Kidney tubule cell (primary cell): ENCODE measurements at regions not wholly inside any gene's neighbourhood (a gene's known extent, or its start where the extent isn't known, plus 50 kb on each side); places are given as distances from the start of the nearest gene placed in this dataset.
A peak's percentile ranks its signal among the peaks of the same experiment; 100 is the strongest.

Experiments
- DNase-seq: peaks from one replicate; pipeline ENCODE4 v3.0.0-alpha.2; 2018; ENCODE audit warnings: low spot score

DNA sequence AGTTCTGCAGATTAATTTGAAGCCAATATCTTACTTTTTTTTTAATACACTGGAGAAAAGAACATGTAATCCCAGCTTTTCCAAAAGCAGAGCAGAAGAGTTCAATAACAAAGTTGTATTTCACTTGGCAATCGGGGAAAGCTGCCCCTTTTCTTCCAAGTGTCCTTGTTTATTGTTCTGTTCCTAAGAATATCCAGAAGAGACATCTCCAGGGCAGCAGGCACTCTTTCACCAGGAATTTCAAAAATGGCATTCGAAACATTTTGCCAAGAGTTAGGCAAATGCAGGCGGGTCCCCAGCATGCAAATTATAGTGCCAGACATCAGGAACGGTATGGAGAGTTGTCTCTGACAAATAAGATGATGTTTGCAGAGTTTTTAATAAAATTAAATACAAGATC lies 494.5 kb downstream of the BCOR start:
- DNase-seq: no peak

DNA sequence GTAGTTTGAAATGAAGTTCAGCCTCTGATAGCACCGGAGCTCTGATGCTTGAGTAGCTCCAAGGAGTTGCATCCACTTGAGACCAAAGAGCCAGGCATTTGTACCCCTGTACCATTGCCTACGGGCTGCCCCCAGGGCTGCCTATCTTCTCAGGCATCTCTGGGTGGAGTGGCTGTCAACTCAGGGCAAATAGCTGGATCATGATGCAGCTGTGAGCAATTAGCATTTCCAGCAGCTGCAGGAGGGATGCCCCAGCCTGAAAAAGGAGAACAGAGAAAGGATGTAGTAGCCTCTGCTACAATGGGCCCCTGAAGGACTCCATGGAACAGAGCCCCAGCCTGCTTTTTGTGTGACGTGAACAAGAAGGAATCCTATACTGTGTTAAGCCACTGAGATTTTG lies 492.6 kb downstream of the BCOR start:
- no peak for DNase-seq

DNA sequence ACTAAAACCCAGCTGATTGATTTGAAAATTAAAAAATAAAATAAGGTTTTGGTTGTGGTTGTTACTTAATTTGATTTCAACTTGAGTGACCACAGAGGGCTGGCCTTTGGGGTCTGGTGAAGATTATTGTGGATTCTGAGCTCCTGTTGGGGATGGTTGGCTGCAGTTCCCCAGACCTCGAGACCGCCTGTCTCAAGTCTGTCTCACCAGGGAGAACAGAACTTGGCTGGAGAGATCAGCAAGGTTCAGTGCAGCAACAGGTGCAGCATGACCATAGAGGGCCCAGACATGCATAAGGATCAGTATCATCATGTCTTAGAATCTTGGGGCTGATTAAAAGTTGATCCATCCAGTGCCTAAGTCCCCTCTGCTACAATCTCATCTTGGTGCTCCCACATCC lies 491.9 kb downstream of the BCOR start:
- DNase-seq: no peak

DNA sequence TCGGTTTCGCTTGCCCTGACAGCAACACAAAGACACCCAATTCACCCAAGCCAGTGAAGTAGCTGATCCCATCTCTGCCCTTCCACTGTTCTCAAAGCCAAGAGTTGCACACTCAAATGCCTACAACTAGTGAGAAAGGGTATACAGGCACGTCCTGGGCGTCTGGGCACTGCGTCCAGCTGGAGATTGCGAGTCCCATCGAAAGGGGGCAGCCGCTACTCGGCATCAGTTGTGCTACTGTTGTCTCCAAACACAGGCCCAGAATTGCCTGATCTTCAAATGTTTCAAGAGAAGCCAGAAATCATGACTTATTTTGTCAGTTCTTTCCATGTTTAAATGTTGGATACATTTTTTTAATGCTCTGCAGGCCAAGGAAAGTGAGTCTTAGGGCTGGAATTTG lies 487.8 kb downstream of the BCOR start:
- DNase-seq: no peak

DNA sequence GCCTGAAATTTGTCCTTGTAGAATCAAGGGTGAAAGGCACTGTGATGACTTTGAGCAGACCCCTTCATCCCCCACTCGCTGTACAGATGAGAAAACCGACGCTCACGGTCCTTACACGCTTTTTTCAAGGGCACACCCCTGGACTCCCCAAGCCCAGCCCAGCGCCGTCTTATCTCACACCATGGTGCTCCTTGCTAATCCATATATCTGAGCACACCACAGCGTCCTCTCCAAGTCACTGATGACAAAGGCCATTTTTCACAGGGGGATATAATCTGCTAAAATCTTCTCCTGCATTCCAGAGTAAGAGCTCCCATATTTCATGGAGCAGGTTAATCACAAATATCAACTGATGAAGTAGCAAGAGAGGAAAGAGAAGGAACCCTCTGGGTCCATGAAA lies 486.3 kb downstream of the BCOR start:
- DNase-seq: no peak

- DNase-seq: peak; percentile 83
Observed at GRCh38 chrX:39613482-39613995, 484.2 kb downstream of the BCOR start.

DNA sequence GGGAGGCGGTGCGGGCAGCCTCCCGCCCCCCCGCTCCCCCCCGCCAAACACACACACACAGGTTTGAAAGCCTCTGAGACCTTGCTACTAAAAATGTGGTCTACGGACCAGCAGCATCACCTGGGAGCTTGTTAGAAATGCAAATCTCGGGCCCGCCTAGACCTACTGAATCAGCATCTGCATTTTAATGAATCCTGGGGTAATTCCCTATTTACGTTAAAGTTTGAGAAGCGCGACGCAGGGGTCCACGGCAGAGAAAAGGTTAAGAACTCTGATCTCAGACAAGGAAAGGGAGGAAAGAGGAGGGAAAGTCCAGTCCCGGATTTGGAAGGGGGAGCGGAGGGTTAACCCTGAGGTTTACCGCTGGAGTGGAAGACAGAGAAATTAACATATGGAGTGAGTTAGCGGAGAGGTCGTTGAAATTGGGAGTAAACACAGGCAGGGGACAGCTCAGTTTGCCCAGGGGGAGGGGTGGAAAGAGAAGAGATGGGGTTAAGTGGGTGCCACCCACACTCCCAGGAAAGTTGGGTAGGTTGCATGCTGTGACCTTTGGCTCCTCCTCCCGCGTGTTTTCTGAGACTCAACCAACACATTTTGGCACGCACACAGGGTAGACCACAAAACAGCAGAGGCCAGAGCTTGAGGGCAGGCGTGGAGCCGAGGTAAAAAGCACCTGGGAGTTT lies 483.6 kb downstream of the BCOR start:
- DNase-seq: peak; percentile 35

DNA sequence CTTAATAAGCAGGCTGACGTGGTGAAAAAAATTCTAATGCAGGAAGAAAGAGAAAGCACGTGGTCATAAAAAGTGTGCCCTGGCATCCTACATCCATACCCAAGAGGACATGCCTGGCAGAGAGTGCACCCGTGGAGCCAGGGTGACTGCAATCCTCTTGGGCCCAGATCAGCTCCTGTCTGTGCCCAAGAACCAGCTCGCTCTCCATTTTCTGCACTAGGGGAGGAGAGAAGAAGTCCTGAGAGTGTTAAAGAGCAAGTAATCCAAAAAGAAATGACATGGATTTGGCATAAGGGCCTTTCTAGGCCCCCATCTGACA lies 483.1 kb downstream of the BCOR start:
- no peak for DNase-seq

DNA sequence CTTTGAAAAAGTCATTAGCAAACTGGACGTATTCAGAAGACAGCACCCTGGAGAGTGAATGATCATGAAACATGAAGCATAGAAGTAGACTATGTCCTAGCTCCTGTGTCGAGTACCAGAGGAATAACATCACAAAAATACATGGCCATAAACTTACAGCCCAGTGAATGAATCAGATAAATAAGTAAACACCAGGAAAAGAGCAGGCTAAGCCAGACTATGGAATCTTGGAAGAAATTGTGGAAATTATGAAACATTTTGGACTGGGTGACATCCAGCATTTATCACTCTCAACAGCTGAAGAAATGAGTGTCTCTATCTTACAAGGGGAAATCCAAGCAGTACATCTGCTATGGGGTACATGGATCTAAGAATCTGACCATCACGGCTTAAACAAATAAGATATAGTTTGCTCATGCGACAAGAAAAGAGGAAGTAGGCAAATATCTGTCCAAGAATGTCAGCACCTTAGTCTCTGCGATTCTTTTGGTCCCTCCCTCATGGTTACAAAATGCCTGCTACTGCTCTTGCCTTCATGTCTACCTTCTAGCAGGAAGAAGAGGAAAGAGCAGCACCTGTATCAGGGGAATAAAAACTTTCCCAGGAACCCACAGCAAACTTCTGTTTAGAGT lies 481.5 kb downstream of the BCOR start:
- no peak for DNase-seq

DNA sequence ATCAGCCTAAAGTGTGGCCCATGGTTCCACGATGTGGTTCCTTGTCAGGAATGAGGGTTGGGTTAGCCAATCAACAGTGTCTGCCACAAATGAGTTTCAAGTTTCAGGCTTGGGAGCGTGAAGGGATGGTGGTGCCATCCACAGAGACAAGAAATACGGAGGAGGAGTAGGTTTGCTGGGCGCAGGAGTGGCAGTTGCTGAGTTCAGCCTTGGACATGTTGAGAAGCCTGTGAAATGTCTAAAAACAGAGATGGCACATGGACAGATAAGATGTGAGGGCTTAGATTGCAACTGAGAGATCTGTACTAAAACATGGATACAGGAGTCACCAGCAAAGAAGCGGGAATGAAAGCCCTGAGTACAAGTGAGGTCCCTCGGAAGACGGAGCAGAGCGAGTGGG lies 481.0 kb downstream of the BCOR start:
- DNase-seq: no peak

GRCh38 chrX:39618178-39618577 lies 479.6 kb downstream of the BCOR start:
- DNase-seq: no peak

DNA sequence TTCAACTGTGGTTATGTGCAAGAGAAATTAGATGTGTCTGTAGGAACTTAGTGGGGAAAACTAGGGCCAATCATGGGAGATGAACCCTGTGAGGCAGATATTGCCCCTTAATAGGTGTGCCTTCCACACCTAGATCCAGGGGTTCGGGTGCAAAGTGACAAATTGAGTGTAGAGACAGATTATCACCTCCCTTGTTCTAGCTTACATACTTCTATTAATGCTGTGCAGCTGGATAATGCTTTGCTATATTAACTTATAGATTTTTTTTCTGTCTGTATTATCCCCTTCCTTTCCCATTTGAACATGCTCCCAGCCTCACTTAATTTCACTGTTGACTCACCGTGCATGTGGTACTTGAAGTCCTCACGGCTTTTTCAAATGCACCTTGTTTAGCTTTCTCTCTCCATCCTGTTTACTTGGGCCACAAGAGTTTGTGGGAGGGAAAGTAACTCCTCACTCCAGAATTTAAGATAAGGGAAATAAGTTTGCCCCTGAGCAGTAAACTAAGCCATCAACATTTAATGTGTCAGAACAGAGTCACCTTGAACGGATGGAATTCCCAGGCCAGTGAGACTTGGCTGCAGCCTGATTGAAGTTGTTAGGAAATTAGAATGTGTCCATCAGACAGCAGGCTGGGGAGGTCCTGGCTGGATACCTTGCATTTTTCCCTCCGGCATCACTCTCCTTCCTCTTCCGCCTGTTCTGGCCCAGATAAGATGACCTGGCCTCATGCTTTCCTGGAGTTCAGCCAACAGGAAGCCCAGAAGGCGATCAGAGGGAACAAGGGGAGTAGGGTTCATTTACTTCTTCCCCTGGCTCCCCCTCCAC lies 478.4 kb downstream of the BCOR start:
- DNase-seq: peak; percentile 91

GRCh38 chrX:39624166-39624565 lies 473.6 kb downstream of the BCOR start:
- DNase-seq: no peak

DNA sequence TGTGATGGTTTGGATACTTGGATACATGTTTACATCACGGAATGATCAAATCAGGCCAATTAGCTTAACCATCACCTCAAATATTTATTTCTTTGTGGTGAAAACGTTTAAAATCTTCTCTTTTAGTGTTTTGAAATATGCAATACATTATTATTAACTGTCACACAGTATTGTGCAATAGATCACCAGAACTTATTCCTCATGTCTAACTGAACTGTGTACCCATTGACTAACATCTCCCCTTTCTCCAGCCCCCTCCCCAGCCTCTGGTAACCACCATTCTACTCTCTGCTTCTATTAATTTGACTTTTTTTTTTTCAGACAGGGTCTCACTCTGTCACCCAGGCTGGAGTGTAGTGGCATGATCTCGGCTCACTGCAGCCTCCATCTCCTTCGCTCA lies 471.9 kb downstream of the BCOR start:
- DNase-seq: no peak

DNA sequence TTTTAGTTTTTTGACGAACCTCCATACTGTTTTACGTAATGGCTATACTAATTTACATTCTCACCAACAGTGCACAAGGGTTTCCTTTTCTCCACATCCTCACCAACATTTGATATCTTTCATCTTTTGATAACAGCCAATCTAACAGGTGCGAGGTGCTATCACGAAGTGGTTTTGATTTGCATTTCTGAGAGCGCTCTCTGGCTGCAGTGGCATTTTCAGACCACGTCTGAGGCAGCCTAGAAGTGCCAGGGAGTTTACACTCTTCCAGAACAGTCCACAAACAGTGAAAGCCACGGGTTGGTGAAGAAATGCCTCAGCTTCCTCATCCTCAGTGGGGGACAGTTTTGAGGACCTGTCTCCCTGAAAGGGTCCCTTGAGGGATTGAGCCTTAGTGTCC lies 471.0 kb downstream of the BCOR start:
- no peak for DNase-seq

GRCh38 chrX:39627257-39627656 lies 470.5 kb downstream of the BCOR start:
- DNase-seq: no peak

GRCh38 chrX:39629001-39629400 lies 468.8 kb downstream of the BCOR start:
- DNase-seq: peak; percentile 55

GRCh38 chrX:39630344-39630743 lies 467.4 kb downstream of the BCOR start:
- DNase-seq: no peak

DNA sequence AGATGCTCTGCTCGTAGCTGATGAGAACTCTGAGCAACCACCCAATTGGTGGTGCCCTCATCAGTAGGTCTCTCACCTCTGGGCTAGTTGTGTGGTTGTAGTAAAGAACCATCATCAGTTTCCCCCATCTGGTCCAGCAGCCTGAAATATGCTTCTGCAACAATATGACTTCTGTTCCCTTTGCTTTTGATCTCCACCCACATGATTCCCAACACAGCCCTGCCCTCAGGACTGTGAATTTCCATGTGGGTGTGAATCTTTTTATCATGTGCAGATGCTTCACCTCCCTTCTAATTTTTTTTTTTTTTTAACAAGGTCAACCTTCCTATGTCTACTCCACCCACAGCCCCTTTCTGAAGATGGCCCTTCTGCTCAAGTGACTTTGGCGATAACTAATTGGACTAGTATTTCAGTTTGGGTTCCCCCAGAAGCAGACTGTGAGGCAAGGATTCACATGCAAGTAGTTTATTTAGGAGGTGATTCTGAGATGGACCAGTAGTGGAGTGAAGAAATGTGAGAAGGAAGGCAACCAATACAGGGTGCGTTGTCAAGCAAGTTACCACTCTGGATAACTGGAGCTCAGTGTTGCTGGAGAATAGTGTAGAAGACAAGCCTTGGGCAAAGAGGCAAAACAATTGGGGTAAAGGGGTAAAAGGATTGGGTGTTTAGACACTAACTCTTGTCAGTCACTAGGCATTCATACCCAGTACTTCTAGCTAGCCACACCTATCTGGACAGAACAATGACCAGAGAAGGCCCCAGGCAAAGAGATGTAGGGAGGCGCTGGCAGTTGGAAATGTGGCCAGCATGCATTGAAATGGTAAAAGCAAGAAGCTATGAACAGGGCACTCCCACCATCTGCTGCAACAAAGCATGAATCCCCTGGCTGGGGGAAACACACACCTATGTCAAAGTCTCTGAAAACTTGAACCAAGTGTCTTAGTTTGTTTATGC lies 466.2 kb downstream of the BCOR start:
- DNase-seq: no peak

- DNase-seq: peak; percentile 34
Observed at GRCh38 chrX:39633293-39633692, 464.5 kb downstream of the BCOR start.

DNA sequence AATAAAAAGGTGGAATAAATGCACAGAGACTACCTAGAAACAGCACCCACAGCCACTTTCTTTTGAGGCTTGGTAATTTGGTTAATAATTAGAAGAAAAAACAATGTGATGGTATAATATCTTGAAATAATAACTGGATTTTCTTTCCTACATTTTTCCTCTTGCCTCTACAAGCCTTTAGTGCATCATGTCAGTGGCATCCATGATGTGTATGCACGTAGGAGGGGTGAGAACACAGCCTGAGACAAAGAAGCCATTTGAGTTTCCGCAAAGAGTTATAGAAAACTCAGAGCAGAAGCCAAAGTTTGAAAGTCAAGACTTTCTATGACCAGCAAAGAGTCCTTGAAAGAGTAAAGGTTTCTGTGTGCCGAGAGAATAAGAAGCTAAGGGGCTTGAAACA lies 461.3 kb downstream of the BCOR start:
- DNase-seq: no peak

- no peak for DNase-seq
Observed at GRCh38 chrX:39638526-39638925, 459.2 kb downstream of the BCOR start.
